Ectodermal cell (in vitro differentiated cells): ENCODE measurements at regions not wholly inside any gene's neighbourhood (a gene's known extent, or its start where the extent isn't known, plus 50 kb on each side); places are given as distances from the start of the nearest gene placed in this dataset.

Source experiments
- H3K27ac ChIP-seq: 2 replicates; pipeline ENCODE4 v1.7.0; 2013; ENCODE audit warnings: mild to moderate bottlenecking, low read depth, low read length; ENCODE audit not compliant: insufficient read depth, poor library complexity, severe bottlenecking
- H3K27me3 ChIP-seq: 2 replicates; pipeline ENCODE4 v1.7.0; 2013; ENCODE audit warnings: mild to moderate bottlenecking, low read length; ENCODE audit not compliant: insufficient read depth, control insufficient read depth, poor library complexity, severe bottlenecking
- H3K36me3 ChIP-seq: one replicate; pipeline ENCODE4 v1.7.0; 2013; ENCODE audit warnings: low read length; ENCODE audit not compliant: control insufficient read depth, insufficient read depth
- H3K4me1 ChIP-seq: one replicate; pipeline ENCODE4 v1.7.0; 2013; ENCODE audit warnings: low read length; ENCODE audit not compliant: control insufficient read depth, insufficient read depth
- H3K4me3 ChIP-seq: 2 replicates; pipeline ENCODE4 v1.7.0; 2013; ENCODE audit warnings: low read depth, low read length, control low read depth; ENCODE audit not compliant: insufficient read depth
- H3K9me3 ChIP-seq: 2 replicates; pipeline ENCODE4 v1.7.0; 2013; ENCODE audit warnings: mild to moderate bottlenecking, low read length, moderate library complexity; ENCODE audit not compliant: control insufficient read depth
- WGBS, 2 experiments: methylation state at CpG; one replicate each; pipeline ENCODE4 v1.1.7; 2013; ENCODE audit warnings: missing lambda C conversion rate in 2 of 2; 5-methylcytosine and 5-hydroxymethylcytosine counted together

DNA sequence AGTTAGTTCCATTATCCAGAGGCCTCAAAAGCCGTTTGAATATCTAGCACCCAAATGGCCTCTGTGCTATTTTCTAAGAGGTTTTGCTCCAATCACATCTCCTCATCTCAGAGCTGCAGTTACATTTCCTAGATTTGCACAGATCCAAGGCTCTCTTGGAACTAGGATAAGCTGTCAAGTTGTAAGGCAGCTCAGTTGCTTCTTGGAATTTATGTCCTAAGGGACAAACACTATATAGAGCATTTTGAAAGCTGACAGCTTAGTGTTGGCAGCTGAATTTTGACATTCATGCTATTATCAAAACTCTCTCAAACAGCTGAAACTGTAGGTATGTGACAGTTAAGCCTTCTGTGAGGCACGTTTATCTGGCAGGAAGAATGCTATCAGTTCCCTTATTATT, 97.0 kb downstream of the MACIR start:
- no peaks in the 10 kb centered on the region for H3K36me3 ChIP-seq
- WGBS, 2 experiments, result 43 to 46% methylated on average over 2 of the region's 2 CpGs
- no peak overlapping the region for H3K27ac ChIP-seq

DNA sequence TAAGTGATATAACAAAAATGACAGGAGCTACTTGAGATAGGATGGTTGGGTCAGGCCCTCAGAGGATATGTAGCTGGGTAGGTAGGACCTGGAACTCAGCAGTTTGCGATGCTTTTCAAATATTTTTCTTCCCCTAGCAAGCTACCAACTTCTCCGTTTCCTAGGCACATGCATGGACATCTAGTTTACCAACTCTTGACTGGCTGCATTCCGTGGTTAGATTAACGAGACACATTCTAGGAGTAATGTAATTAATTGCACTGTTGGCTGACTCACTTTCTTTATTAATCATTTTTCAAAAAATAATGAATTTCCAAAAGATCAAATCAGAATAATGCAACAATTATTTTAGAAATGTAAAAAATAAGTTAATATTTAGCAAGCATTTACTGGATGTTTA, 95.9 kb downstream of the MACIR start:
- no peaks in the 10 kb centered on the region for H3K9me3 ChIP-seq
- no peak overlapping the region for H3K4me3 ChIP-seq
- 83 to 94% methylated on average over 2 to 4 of the region's 4 CpGs for WGBS, 2 experiments
- no peaks in the 10 kb centered on the region for H3K36me3 ChIP-seq
- no peaks in the 10 kb centered on the region for H3K27me3 ChIP-seq
- no peak overlapping the region for H3K27ac ChIP-seq
- no peaks in the 10 kb centered on the region for H3K4me1 ChIP-seq

More for the DNA sequence above, 97.0 kb downstream of the MACIR start:
- Histone ChIP-seq H3K4me1 (no peaks in the 10 kb centered on the region), H3K27me3 (no peaks in the 10 kb centered on the region), H3K4me3 (no peak overlapping the region), H3K9me3 (no peaks in the 10 kb centered on the region)

DNA sequence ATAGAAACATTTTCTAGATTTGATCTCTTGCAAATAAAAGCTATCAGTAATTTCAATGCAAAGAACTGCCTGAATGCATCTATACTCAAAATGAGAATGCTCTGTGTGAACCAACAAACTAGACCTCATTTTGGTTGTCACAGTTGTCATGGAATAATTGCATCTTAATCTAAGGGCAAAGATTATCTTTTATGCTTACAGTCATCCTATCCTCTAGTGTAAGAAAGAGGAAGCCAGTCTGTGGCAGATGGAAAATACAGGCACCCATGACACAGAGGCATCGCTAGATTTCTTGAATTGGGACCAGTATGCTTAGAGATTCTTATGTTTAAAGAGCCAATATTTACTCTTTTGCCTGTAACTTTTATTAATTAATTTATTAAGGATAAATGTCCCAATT, 95.0 kb downstream of the MACIR start:
- no peaks in the 10 kb centered on the region for H3K36me3 ChIP-seq
- H3K27me3 ChIP-seq, result no peaks in the 10 kb centered on the region
- 88 to 100% methylated on average over 1 of the region's 1 CpG for WGBS, 2 experiments
- H3K27ac ChIP-seq, result no peak overlapping the region
- no peak overlapping the region for H3K4me3 ChIP-seq
- H3K9me3 ChIP-seq, result no peaks in the 10 kb centered on the region
- no peaks in the 10 kb centered on the region for H3K4me1 ChIP-seq

DNA sequence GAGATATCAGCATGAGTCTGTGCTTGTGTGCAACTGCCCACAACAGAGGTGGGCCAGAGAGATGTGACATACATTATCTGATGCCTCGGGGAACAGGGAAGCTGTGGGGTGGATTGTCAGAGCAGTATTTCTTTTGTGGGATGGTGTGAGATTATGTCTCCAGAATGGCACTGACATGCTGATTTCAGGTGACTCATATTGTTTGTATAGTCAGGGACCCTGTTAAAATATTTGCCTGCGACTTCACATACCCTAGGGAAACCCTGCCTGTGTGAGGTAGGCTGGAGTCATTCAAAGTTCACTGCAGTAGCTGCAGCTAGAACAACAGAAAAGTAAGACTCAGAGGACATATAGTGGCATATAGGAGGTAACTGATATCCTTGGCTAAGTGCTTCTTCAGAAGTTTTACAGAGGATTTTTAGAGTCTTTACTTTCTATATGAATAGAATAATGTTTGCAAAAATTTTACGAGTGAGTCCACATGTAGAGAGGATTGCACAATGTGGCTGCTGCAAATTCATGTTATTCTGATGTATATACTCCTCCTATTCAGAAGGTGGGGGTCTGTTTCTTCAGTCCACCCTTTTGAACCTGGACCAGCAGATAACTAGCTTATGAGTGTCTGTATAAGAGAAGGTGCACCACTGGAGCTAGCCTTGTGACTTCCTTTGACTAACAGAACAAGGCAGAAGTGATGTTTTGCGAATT, 89.3 kb downstream of the MACIR start:
- 86 to 89% methylated on average over 4 of the region's 4 CpGs for WGBS, 2 experiments
- no peak overlapping the region for H3K27ac ChIP-seq
- H3K27me3 ChIP-seq, result no peaks in the 10 kb centered on the region

DNA sequence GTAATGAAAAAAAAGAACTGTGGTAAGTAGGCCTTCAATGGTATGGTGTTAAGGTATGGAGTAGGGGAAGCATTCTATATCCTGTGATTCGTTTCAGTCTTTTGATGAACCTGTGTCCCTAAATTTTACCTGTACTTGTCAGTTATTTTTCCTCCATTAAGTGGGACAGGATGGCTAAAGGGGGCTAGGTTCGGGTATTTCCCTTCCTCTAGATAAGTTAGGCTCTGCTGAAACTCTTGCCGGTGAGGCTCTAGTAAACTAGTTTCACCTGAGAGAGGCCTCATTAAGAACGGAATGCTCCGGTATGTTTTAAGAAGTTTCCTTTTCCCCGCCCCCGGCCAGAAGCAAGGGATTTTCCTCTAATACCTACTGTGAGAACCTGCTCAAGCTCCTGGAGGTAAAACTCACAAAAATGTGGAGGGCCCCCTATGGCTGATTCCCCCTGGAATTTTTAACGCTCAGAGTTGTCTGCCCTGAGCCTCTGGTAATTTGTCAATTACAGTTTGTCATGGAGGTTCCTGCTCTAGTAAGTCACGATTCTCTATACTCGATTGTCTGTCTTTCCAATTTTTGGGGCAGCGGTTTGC, 87.7 kb downstream of the MACIR start:
- Histone ChIP-seq H3K27ac (no peak overlapping the region), H3K4me3 (no peak overlapping the region)
- WGBS, 2 experiments, result 56 to 57% methylated on average over 11 of the region's 11 CpGs

More for the DNA sequence above, 89.3 kb downstream of the MACIR start:
- Histone ChIP-seq H3K4me3 (no peak overlapping the region), H3K4me1 (peaks cover 8% of the 10 kb centered on the region), H3K9me3 (no peaks in the 10 kb centered on the region), H3K36me3 (no peaks in the 10 kb centered on the region)

DNA sequence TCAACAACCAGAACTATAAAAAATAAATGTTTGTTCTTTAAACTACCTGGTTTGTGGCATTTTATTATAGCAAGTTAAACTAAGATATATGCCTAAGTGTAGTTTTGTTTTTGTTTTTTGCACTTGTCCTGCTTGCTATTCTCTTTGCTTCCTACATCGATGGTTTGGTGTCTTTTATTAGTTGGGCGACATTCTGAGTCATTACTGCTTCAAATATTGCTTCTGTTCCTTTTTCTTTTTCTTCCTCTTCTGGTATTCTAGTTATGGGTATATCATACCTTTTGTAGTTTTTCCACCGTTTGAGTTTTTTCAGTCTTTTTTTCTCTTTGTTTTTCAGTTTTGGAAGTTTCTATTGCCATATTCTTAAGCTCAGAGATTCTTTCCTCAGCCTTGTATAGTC, 86.9 kb downstream of the MACIR start:
- no peak overlapping the region for H3K27ac ChIP-seq
- H3K27me3 ChIP-seq, result no peaks in the 10 kb centered on the region
- no peaks in the 10 kb centered on the region for H3K9me3 ChIP-seq
- no peak overlapping the region for H3K4me3 ChIP-seq
- peaks cover 8% of the 10 kb centered on the region for H3K4me1 ChIP-seq
- WGBS, 2 experiments, result 77 to 91% methylated on average over 2 to 3 of the region's 3 CpGs
- no peaks in the 10 kb centered on the region for H3K36me3 ChIP-seq

More for the DNA sequence above, 87.7 kb downstream of the MACIR start:
- no peaks in the 10 kb centered on the region for H3K9me3 ChIP-seq
- H3K27me3 ChIP-seq, result no peaks in the 10 kb centered on the region
- peaks cover 8% of the 10 kb centered on the region for H3K4me1 ChIP-seq
- no peaks in the 10 kb centered on the region for H3K36me3 ChIP-seq

DNA sequence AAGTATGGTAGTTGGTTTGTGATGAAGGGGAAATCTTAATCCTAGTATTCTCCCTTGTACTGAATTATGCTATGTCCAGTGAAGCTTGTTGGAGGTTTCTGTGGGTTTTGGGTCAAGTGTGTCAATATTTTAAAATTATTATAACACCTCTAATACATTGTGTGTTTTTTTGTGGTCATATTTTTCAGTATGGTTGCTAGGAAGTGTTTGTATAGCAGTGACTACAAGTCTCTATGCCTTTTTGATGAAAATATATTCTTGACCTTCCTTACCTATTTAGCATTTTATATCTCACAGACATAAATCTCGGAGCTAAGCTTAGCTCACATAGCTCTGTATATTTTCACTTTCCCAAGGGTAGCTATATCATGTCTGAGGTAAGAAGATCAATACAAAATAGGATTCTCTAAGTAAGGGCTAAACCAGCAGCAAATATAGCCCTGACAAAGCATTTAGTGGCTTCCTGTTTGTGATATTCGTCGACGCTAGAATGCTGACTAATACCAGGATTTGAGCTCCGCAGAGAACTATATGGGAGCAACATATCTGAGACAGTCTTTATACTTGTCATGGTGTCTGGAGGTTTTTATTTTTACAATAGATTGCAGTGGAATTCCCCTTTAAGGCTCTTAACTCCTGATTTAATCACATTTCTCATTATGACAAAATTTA, 82.3 kb downstream of the MACIR start:
- Histone ChIP-seq H3K27me3 (no peaks in the 10 kb centered on the region), H3K4me3 (no peak overlapping the region), H3K9me3 (no peaks in the 10 kb centered on the region), H3K36me3 (no peaks in the 10 kb centered on the region), H3K27ac (no peak overlapping the region), H3K4me1 (no peaks in the 10 kb centered on the region)
- 92 to 98% methylated on average over 5 of the region's 5 CpGs for WGBS, 2 experiments

DNA sequence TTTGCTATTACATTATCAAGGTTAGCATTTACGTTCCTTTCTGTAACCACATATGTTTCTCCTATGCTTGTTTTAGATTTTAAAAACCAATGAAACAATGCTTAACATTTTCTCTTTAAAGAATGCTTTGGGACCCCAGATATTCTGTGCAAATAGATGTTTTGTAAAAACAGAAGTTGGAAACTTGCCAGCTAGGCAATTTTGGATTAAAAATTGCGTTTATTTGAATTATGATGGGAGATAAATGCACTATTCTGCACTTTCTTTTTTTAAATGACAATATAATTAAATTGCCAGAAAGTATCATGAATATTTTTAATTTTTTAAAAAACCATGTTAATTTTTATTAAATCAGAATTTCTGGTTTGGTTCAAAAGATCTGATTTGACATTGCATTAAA, 81.6 kb downstream of the MACIR start:
- H3K36me3 ChIP-seq, result no peaks in the 10 kb centered on the region
- 94 to 100% methylated on average over 2 of the region's 2 CpGs for WGBS, 2 experiments
- H3K27me3 ChIP-seq, result no peaks in the 10 kb centered on the region
- no peak overlapping the region for H3K4me3 ChIP-seq
- H3K27ac ChIP-seq, result no peak overlapping the region
- H3K9me3 ChIP-seq, result no peaks in the 10 kb centered on the region
- no peaks in the 10 kb centered on the region for H3K4me1 ChIP-seq

DNA sequence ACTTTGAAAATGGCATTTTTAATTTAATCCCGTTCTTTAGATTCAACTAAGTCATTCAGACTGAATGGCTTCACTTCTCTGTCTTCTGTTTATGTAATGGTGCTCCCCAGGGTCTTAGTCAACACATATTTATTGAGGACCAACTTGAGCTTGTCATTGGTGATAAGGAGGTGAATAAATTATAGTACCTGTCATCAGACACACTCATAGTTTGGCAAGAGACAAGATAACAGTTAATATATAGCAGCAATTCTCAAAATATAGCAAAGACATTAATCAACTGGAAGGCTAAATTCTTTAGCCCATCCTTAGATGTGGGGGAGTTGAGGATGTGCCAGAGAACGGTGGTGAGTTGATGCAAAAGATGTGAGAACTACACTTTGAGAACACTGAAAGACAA, 78.4 kb downstream of the MACIR start:
- Histone ChIP-seq H3K27me3 (no peaks in the 10 kb centered on the region), H3K4me3 (no peak overlapping the region), H3K27ac (no peak overlapping the region), H3K9me3 (no peaks in the 10 kb centered on the region), H3K36me3 (no peaks in the 10 kb centered on the region), H3K4me1 (no peaks in the 10 kb centered on the region)
- WGBS, 2 experiments, result 88 to 96% methylated on average over 2 of the region's 2 CpGs

DNA sequence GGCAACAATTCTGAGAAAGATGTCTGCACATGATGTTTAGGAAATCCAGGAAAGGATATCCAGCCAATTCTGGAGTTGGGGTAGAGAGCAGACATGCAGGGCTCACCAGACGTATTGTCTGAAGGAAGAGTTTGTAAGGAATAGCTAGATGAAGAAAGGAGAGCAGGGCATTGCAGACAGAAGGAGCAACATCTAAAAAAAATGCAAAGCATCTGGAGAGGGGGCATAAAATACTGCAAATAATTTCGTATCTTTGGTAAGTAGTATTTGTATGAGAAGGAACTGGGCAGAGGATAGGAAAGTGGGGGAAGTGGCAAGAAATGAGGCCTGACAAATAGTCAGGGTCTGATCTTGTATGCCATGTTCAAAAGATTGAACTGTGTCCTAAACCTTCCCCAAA, 74.8 kb downstream of the MACIR start:
- WGBS, 2 experiments, result 86 to 91% methylated on average over 2 of the region's 2 CpGs
- Histone ChIP-seq H3K27me3 (no peaks in the 10 kb centered on the region), H3K27ac (no peak overlapping the region), H3K36me3 (no peaks in the 10 kb centered on the region), H3K4me3 (no peak overlapping the region), H3K9me3 (no peaks in the 10 kb centered on the region), H3K4me1 (no peaks in the 10 kb centered on the region)
